Stimulated activated CD8-positive, alpha-beta memory T cell treated with anti-CD3 and anti-CD28 coated beads, Interleukin-2, amount 100 ng/mL, for 48 hours (primary cell): ENCODE measurements at regions not wholly inside any gene's neighbourhood (a gene's known extent, or its start where the extent isn't known, plus 50 kb on each side); places are given as distances from the start of the nearest gene placed in this dataset.

Source experiments
- DNase-seq, 2 donors: peaks; one replicate each; pipeline ENCODE4 v3.0.0-alpha.2; 2020; ENCODE audit warnings: low read depth in 2 of 2

DNA sequence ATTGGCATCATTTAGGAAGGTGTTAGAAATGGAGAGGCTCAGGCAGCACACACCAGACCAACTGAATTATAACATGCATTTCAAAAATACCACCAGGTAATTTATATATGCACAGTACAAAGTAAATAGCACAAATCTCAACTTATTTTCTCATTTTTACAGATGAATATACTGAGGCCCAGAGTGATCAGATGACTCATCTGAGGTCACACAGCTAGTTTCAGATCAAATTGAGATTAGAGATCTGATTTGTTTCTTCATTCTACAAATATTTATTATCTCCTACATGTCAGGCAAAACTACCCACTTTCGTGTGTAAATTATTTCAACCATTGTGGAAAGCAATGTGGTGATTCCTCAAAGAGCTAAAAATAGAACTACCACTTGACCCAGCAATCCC lies 507.1 kb downstream of the TLE4 start:
- no peak for DNase-seq

DNA sequence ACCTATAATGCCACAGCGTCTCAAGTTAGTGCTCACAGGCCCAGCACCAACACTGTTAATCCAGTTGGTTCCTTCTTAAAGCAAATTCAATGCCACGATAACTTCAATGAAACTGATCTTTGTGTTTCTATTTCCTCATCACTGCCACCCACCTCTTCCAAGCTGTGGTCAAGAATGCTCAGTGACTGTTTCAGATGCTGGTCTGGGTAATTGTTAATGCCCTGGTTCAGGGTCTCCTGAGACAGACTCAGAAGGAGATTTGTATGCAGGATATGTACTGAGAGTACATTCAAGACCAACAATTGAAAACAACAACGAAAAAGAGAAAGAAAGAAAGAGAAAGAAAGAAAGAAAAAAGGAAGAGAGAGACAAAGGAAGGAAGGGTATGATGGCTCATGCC lies 505.3 kb downstream of the TLE4 start:
- DNase-seq, result no peak

DNA sequence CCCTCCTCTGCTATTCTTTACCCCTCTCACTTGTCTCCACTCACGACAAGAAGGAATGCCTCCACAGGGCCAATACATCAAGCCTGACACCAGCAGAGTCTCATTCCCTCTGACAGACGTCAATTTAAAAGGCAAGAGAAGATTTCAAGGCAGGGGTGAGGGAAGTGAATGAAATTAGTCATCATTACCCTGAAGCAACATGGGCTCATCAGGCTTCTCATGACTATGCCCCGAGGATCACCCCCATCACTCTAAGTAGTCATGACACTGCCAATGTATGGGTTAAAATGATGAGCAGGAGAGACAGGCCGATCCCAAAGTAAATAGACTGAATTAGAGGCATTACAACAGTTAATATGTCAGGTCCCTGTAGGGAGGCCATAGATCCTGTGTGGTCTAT lies 504.4 kb downstream of the TLE4 start:
- DNase-seq, result no peak

DNA sequence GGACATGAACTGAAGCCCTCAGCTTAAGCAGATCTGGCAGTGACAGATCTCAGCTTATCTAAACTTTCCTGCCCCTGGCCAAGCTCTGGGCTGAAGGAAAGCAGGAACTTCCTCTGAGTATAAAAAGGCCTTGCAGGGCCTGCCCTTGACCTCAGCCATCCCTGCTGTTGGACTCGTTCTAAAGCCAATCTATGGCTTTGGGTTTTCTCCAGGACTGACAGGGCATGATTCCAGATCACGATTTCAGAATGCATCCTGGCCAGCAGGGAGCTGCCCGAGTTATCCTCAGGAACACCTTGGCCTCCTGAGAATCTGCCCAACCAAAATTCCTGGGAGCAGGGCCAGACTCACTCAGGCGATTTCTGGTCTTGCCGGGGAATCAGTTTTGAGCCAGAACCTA lies 502.7 kb downstream of the TLE4 start:
- no peak for DNase-seq

DNA sequence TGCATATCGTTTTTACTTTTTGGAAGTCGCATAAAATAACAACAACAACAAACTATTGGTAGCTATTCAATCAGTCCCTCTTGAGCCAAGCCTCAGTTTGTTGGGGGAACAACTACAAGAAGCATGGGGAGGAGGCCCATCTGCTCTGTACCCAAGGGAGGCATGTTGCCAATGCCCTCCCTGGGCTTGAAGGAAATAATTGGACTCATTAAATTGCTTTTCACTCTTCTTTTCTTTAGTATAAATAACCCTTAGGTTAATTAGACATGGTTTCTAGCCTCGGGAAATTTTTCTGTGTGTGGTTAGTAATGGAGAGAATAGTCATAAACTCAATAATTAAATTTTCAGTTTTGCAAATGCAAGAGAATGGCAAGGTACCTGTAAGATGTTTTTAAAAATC lies 500.7 kb downstream of the TLE4 start:
- DNase-seq, result no peak

DNA sequence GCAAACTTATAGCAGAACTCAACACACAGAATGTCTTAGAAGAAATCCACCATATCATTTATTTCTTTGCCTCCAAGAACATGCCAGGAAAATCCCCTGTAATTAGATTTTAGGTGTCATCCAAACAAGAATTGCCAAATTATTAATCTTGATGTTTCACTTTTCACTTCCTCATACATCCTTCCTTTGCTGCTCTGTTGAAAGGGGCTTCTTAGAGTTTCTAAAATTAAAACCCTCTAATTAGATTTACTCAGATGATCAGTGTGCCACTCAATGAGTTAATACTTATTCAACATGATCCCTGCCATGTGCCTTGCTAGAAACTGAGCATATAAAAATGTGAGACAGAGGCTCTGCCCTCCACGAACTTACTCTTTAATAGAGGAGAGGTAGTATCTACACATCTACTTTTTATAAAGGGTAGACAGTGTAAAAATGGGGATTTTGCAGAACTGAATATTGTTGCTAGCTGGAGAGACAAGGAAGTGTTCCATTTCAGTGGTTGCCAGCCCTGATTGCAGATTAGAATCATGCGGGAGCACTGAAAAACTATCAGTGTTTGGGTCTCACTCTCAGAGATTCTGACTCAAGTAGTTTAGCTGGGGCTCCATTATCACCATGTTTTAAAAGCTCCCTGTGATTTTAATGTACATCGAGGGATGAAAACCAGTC lies 498.4 kb downstream of the TLE4 start:
- DNase-seq, result no peak

DNA sequence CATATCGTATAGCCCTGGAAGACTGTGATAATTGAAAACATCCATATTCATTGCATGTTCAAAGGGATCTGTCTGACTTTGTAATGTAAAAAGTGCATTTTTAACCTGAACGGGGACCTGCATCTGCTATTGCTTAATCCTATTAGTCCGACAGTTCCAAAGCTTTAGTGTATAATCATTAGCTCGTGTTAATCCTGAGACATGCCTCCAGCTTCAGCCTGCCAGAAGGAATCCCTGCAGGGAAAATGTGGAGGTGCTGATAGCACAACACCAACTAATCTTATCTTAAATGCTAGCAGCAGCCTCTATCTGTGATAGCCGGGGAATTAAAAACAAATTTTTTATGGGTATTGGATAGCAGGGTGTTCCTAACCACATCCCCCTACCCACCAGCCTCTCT lies 495.2 kb downstream of the TLE4 start:
- DNase-seq, result no peak

DNA sequence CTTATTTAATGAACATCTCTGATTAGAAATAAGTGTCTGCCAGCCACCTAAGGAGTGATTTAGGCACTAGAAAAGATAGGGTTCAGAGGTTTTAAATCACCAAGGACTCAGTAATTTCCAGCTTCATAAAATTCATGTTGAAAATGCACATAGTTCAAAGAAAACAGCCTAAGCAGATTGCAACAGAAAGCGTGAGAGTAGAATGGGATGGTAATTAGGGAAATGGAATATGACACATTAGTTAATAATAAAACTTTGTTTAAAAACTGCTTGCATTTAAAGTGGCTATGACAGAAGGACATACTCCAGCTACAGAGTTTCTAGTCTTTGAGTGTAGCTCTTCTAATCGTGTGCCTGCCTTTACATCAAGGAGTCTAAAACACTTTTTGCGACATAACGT lies 490.8 kb downstream of the TLE4 start:
- DNase-seq, result no peak

DNA sequence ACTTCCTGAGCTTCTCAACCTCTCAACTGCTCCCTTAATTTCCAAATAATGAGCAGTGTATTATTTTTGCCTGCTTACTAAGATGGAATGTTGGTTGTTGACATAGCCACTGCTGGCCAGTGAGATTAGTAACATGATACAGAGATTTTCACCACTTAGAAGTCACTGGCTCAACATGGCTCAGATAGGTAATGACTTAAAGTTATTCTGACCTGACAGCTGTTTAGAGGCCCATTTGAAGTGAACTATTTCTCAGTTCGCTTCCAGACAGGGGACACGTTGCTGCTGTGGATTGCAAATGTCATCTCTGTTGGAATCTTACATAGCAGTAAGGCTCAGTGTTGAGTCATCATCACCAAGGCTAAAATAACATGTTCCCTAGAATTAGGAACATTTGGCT lies 490.2 kb downstream of the TLE4 start:
- no peak for DNase-seq

DNA sequence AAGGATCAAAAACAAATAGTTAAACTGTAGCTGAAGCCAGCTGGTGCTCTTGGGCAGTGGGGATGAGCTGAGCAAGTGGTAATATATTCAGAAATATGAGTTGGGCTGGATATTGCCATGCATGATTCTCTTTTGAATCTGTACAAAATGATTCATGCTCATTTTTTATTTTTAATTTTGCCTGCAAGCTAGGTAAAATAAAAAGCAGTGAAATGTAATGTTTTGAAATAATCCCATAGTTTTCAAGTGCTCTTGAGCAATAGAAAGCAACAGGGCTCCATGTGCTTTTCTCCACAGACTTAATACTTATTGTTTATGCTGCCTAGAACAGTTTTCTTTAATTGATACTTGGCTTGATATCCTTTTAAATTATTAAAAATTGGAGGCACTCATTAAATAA lies 489.3 kb downstream of the TLE4 start:
- no peak for DNase-seq

DNA sequence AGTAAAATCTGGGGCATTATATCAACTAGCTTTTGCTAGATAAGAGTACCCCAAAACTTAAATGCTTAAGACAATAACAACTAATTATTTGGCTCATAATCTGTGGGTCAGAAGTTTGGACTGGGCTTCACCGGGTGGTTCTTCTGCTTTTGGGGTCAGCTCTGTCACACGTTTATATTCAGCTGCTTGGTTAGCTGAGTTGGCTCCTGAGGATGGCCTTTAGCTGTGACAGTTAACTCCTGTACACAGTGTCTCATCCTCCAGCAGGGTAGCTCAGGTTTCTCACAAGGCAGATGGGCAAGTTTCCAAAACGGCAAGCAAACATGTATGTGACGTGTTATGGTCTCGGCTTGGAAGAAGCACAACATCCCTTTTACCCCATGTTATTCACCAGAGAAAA lies 488.2 kb downstream of the TLE4 start:
- DNase-seq, result no peak

DNA sequence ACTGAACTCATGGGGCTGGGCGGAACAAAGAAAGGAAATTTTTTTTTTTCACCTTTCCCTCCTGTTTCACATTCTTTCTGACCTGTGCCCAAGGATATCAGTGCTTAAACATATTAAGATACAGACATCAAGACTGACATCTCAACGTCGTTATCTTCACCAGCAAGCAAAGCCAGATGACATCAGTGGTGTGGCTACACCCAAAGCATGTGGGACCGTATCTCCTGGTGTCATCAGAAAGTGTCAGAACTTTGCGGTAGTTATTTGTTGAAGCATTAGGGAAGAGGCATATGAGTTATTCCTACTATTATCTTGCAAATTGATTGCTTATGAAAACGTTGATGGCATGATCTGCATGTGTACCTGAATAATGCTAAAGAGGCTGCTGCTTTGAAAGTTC lies 487.4 kb downstream of the TLE4 start:
- no peak for DNase-seq

DNA sequence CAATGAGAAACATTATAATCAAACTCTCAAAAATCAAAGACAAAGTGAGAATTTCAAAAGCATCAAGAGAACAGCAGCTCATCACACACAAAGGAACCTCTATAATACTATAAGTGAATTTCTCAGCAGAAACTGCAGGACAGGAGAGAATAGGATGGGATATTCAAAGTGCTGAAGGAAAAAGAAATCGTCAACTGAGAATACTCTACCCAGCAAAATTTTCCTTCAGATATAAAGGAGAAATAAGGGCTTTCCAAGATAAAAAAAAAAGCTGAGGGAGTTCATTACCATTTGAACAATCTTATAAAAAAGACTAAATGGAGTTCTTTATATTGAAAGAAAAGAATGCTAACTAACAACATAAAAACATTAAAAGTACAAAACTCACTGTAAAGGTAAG lies 481.1 kb downstream of the TLE4 start:
- no peak for DNase-seq

DNA sequence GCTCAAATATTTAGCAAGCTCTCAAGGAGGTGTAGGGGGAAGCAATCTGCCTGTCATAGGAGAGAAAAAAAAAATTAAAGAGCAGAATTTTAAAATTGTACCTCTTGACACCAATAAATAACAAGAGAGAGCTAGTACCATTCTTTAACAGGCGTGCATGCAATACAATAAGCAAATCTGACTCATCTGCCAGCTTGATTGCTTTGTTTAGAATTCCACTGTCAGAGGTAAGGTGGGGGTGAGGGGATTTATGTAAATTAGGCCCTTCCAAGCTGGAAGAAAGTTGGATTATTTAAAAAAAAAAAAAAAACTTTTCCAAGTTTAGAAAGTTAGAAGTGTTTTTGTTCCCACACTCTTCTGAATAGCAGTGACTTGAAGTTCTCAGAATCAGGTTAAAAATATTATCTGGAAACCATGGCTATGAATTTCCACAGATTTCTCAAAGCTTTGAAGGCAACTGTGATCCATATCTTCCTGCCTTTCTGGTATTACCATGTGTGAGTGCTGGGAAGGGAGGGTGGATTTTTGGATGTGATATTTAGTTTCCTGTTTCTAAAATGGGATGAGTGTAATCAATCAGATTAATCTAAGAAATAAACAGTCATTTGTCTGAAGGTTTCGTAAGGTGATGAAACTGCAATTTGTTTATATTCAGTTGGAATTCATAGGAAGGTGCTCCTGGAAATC lies 477.5 kb downstream of the TLE4 start:
- no peak for DNase-seq

DNA sequence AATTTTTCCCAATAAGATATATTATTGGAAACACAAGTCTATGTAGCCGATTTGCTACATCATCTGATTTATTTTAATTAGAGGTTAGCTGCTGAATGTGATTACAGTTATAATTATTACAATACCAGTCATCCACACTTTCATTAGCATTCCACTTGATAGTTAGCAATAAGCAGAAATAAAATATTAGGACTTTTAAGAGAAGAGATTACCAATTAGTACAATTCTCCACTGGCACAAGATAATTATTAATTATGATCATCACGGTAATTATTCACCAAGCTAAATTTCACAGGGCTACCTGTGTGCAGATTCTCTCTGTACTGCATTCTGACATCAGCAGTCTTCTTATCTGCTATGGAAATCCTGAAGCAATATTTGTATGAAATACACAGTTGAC lies 474.7 kb downstream of the TLE4 start:
- DNase-seq, result no peak

DNA sequence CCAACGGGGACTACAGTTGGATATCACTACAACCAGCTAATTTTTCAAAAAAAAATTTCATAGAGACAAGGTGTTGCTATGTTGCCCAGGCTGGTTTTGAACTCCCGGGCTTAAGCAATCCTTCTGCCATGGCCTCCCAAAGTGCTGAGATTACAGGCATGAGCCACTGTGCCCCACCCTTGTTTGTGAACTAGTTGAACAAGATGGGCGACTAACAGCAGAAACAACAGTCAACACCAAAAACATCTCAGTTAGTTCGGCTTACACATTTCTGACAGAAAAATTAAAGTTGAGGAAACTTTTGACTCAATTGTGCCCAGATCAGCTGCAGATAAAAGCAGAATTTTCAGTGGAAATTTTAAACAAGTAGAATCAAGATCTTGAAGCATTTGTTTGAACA lies 470.1 kb downstream of the TLE4 start:
- DNase-seq, result no peak

DNA sequence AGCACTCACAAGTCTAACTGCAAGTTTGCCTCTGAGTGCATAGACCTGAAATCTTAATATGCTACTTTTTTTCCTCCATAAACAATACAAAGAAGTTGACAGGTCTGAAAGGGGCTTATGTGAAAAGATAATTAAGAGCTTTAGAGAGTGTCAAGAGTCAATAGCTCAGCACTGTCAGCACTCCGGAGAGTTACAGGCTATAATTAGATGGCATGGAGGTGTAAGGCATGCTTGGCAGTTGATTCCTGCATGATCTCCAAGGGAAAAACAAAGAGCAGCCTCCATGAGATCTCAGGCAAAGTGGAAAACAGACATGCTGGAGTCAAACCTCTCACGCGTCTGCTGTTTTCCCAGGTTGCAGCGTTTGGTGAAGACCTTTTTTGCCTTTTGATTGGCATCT lies 468.7 kb downstream of the TLE4 start:
- DNase-seq, result no peak

DNA sequence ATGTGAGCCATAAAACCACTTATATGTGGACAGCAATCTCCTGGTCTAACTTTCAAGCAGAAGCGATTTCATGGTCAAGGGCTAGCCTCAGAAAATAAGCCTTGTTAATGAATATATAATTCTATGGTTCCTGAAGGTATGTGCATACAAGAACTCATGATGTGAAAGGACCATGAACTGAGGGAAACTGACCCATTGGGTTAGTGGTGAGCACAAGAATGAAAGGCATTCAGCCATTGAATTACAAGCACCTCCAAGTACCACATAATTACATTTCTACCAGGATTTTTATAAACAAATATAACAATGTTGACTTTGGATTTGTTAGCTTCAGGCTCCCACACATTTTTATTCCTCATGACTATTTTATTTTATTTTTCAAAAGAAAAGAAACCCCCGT lies 459.0 kb downstream of the TLE4 start:
- DNase-seq, result no peak

DNA sequence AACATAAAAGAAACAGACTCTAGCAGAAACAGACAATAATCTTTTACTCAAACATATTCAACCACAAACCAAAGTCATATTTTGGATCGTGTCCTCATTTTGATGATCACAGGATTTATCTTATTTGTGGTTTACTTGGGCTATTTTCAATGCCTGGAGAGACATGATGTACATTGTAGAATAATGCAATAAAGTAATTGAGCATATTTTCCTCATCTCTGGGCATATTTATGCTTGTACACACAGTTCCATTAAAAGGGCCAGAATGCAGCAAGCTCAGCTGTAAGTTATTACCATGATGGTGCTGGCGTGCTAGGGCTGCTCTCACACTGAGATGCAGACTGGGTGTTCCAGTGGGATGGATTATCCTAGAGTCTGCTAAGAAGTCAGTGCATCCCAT lies 456.7 kb downstream of the TLE4 start:
- DNase-seq, result no peak

DNA sequence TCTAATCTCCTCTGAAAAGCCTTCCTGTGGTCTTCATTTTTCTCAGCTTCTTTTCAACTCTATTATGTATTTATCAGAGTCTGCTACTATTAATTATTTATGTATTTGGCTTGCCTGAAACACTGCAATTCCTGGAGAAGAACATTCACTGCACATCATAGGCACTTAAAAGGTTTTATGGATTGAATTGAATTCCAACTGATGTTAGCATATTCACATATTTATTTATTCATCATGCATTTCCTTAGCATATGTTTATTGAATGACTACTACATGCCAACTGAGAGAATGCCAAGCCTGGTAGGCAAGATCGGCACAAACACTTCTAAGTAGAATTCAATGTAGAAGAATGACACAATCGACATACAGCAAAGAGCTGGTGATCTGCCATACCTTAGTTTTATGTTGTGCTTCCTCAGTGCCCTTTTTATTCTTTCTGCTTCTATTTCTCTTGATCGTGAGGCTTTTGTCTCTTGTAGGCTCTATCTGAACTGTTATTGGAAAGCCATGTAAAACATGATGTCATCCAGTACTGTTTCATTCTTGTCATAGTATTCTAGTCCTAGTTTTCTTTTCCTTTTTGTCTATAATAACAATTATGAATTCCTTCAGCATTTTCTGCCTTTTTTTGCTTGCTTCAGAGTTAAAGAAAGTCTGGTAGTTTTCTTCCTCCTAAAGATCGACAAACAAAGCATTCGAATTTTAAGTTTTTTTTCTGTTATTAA lies 454.2 kb downstream of the TLE4 start:
- no peak for DNase-seq

DNA sequence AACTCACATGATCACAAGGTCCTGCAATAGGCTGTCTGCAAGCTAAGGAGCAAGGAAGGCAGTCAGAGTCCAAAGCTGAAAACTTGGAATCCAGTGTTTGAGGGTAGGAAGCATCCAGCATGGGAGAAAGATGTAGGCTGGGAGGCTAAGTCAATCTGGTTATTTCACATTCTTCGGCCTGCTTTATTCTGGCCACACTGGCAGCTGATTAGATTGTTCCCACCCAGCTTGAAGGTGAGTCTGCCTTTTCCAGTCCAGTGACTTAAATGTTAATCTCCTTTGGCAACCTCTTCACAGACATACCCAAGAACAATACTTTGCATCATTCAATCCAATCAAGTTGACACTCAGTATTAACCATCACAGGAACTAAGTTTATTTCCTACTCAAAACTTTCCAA lies 453.4 kb downstream of the TLE4 start:
- no peak for DNase-seq

DNA sequence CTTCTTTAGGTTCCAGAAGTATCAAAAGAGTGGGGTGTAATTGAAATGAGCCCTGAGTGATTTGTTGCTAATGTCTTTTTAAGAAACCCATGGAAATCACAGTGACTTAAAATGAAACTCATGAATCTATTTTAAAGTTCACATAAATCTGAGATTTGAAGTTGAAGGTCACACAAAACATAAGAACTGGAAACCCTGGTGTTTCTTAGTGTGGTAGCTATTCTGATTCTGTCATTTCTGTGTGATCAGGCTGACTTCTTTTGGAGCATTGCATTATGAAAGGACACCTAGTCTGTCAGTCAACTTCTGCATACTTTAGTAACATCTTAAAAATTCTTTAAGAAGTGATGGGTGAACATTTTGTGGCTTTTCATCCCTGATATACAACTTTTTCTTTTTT lies 448.8 kb downstream of the TLE4 start:
- no peak for DNase-seq

DNA sequence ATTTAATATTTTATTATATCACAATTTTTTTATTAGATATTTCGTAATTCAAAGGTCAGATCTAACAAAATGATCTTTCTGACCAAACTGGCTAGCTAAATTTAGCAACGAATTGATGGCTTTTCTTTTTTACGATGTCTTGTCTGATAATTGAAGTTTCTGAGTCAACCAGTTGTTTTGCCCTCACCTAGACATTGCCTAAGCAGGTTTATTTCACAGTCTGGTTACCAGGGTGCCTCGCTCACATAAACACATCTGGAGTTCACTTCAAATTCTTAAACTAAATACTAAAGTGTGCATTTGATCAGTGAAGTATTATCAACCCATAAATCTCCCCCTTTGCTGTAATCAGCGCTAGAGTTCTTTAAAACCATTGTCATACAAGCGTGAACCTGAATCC lies 448.3 kb downstream of the TLE4 start:
- no peak for DNase-seq
